Caco-2 (cell line): ENCODE measurements at regions not wholly inside any gene's neighbourhood (a gene's known extent, or its start where the extent isn't known, plus 50 kb on each side); places are given as distances from the start of the nearest gene placed in this dataset.

Source experiments
- BruUV-seq: library from RNA; stranded (reverse); fragments of 400-500 nt; replicated peaks from 2 replicates; lab custom pipeline; 2021; lab: Mats Ljungman, UMichigan
- CTCF ChIA-PET: fragments of 300-600 bp; sonication (Branson Sonifier 250); formaldehyde crosslinking; loops from one replicate; lab custom pipeline; 2022; ENCODE audit warnings: antibody characterized with exemption; lab: Charles Lee
- POLR2A ChIA-PET: fragments of 300-600 bp; sonication (Branson Sonifier 250); formaldehyde crosslinking; loops from one replicate; lab custom pipeline; 2022; ENCODE audit warnings: antibody characterized with exemption; lab: Charles Lee
- DNase-seq, 2 experiments: peaks; one replicate each; pipeline versions ENCODE4 v3.0.0 to v3.0.0-alpha.2; 2020 to 2022
- H3K27me3 ChIP-seq: replicated peaks from 2 replicates; pipeline ENCODE4 v1.6.0; 2011; ENCODE audit warnings: low read length; ENCODE audit not compliant: control insufficient read depth, insufficient read depth
- H3K36me3 ChIP-seq: 2 replicates; pipeline ENCODE4 v1.5.1; 2011; ENCODE audit warnings: low read length; ENCODE audit not compliant: control insufficient read depth, insufficient read depth
- H3K4me1 ChIP-seq: fragments of 250-450 bp; sonication (Bioruptor Pico); 2 replicates; pipeline ENCODE4 v1.5.1; 2020; ENCODE audit warnings: mild to moderate bottlenecking
- H3K4me3 ChIP-seq: 2 replicates; pipeline ENCODE4 v1.5.1; 2011; ENCODE audit warnings: low read depth, mild to moderate bottlenecking, control low read depth, low read length
- H3K9me3 ChIP-seq: fragments of 250-450 bp; sonication (Bioruptor Pico); 2 replicates; pipeline ENCODE4 v1.5.1; 2020; ENCODE audit warnings: mild to moderate bottlenecking, moderate library complexity
- H3K27ac Mint-ChIP-seq: one replicate; pipeline ENCODE4 v1.8.0; 2022; ENCODE audit warnings: mixed read lengths; ENCODE audit not compliant: unreplicated experiment
- H3K27me3 Mint-ChIP-seq: one replicate; pipeline ENCODE4 v1.8.0; 2022; ENCODE audit warnings: mixed read lengths; ENCODE audit not compliant: insufficient read depth, unreplicated experiment
- H3K36me3 Mint-ChIP-seq: one replicate; pipeline ENCODE4 v1.8.0; 2022; ENCODE audit warnings: mild to moderate bottlenecking, mixed read lengths; ENCODE audit not compliant: insufficient read depth, unreplicated experiment
- H3K4me1 Mint-ChIP-seq: one replicate; pipeline ENCODE4 v1.8.0; 2022; ENCODE audit warnings: low read depth, mixed read lengths; ENCODE audit not compliant: unreplicated experiment
- H3K4me3 Mint-ChIP-seq: one replicate; pipeline ENCODE4 v1.8.0; 2022; ENCODE audit warnings: mild to moderate bottlenecking, moderate library complexity, mixed read lengths; ENCODE audit not compliant: unreplicated experiment
- H3K9me3 Mint-ChIP-seq: one replicate; pipeline ENCODE4 v1.8.0; 2022; ENCODE audit warnings: mixed read lengths; ENCODE audit not compliant: unreplicated experiment
- intact Hi-C: fragments of 100-400 bp; cut with micrococcal nuclease; formaldehyde crosslinking; loops from one replicate; pipeline ENCODE4 v1.10.0; 2022; ENCODE audit not compliant: unreplicated experiment
- TF ChIP-seq, protein P1 (sequence below), 2 experiments: fragments of 200-600 bp in 1 of 2; IDR thresholded peaks; 1 replicate in 1 of 2; 2 replicates in 1 of 2; pipeline versions ENCODE4 v1.5.1 to v1.8.0; 2011 to 2022; ENCODE audit warnings: antibody characterized with exemption in 1 of 2, control low read depth in 1 of 2, inconsistent platforms in 1 of 2, low read depth in 1 of 2, low read length in 1 of 2, mild to moderate bottlenecking in 1 of 2, moderate library complexity in 1 of 2; ENCODE audit not compliant: insufficient read depth in 1 of 2, severe bottlenecking in 1 of 2, unreplicated experiment in 1 of 2

DNA sequence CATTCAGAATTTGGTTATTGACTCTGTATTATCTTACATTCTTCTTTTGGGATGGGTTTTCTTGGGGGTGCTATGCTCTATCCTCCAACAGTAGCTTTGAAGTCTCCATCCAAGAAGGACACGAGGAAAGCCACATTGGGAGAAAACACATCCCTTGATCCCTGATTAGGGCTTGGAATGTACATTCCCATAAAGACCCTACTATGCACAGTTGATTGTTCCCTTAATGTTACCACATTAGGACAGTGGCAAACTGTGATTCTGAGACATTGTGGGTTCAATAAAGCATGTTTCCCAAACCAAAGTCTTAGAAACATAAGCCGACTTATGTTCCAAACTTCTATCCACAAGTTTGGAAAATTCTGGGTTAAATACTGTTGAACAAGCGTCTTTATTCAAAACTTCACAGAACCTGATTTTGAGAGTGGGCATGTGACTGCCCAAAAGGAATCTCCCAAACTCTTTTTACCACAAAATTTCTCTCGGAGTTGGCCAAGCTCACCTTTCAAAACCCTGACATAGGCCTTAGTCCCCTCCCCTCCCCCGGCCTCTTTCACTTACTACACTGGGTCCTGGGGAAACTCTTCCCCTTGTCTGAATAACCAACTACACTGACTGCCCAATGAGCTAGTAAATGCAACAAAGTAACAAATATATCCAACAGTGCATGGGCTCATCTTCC lies 177.0 kb upstream of the KAZN start:
- no peaks in the 10 kb centered on the region for H3K36me3 Mint-ChIP-seq
- ChIA-PET POLR2A (no interaction called here), CTCF (no interaction called here)
- TF ChIP-seq, protein P1, sequence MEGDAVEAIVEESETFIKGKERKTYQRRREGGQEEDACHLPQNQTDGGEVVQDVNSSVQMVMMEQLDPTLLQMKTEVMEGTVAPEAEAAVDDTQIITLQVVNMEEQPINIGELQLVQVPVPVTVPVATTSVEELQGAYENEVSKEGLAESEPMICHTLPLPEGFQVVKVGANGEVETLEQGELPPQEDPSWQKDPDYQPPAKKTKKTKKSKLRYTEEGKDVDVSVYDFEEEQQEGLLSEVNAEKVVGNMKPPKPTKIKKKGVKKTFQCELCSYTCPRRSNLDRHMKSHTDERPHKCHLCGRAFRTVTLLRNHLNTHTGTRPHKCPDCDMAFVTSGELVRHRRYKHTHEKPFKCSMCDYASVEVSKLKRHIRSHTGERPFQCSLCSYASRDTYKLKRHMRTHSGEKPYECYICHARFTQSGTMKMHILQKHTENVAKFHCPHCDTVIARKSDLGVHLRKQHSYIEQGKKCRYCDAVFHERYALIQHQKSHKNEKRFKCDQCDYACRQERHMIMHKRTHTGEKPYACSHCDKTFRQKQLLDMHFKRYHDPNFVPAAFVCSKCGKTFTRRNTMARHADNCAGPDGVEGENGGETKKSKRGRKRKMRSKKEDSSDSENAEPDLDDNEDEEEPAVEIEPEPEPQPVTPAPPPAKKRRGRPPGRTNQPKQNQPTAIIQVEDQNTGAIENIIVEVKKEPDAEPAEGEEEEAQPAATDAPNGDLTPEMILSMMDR (IDR thresholded peaks at IDR 0.05; ENCODE audit: insufficient read depth in 1 of 2, low read depth in 1 of 2, low read length in 1 of 2, severe bottlenecking in 1 of 2, unreplicated experiment in 1 of 2), result no peak
- H3K27me3 Mint-ChIP-seq, result no peaks in the 10 kb centered on the region
- Histone ChIP-seq H3K27me3 (no peaks in the 10 kb centered on the region), H3K4me1 (no peaks in the 10 kb centered on the region), H3K4me3 (no peak overlapping the region), H3K36me3 (no peaks in the 10 kb centered on the region), H3K9me3 (no peaks in the 10 kb centered on the region)
- BruUV-seq, result no TSS peak
- H3K9me3 Mint-ChIP-seq, result no peaks in the 10 kb centered on the region
- no peaks in the 10 kb centered on the region for H3K4me1 Mint-ChIP-seq
- no peak overlapping the region for H3K4me3 Mint-ChIP-seq
- intact Hi-C loops, result no loop called here
- DNase-seq, result no peak
- no peak overlapping the region for H3K27ac Mint-ChIP-seq

DNA sequence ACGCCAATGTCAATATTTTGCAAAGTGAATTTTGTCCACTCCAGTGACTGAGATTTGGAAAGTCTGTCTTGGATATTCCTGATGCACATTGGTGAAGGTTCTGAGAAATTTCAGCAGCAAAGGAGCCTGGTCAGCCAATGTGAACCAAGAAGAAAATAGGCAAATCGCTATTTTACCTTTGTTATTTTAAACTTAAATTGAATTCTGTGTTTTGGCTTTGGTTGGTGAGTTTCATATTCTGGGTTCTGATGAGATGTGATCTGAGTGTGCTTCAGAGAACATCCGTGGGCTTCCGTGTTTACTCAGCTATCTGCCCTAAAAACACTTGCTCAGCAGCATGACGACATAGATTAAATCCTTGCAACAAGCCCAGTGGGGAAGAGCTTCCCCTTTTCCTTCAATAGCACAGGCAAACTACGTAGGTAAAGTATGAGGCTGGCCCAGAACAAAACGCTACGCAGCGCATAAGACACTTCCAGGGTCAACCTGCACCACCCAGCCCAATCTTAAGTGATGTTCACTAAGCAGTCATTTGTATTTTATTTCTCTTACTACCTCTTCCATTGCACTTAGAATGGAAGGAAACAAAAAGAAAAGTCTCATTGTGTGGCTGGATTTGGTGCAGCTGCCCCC lies 176.4 kb upstream of the KAZN start:
- Mint-ChIP-seq H3K36me3 (no peaks in the 10 kb centered on the region), H3K4me1 (no peaks in the 10 kb centered on the region), H3K4me3 (no peak overlapping the region), H3K9me3 (no peaks in the 10 kb centered on the region), H3K27ac (no peak overlapping the region), H3K27me3 (no peaks in the 10 kb centered on the region)
- intact Hi-C loops, result no loop called here
- ChIA-PET CTCF (no interaction called here), POLR2A (no interaction called here)
- BruUV-seq, result no TSS peak
- H3K4me1 ChIP-seq, result no peaks in the 10 kb centered on the region
- H3K36me3 ChIP-seq, result no peaks in the 10 kb centered on the region
- TF ChIP-seq, protein P1 (IDR thresholded peaks at IDR 0.05; ENCODE audit: insufficient read depth in 1 of 2, low read depth in 1 of 2, low read length in 1 of 2, severe bottlenecking in 1 of 2, unreplicated experiment in 1 of 2), result no peak
- H3K27me3 ChIP-seq, result no peaks in the 10 kb centered on the region
- no peaks in the 10 kb centered on the region for H3K9me3 ChIP-seq
- H3K4me3 ChIP-seq, result no peak overlapping the region
- DNase-seq, result no peak

DNA sequence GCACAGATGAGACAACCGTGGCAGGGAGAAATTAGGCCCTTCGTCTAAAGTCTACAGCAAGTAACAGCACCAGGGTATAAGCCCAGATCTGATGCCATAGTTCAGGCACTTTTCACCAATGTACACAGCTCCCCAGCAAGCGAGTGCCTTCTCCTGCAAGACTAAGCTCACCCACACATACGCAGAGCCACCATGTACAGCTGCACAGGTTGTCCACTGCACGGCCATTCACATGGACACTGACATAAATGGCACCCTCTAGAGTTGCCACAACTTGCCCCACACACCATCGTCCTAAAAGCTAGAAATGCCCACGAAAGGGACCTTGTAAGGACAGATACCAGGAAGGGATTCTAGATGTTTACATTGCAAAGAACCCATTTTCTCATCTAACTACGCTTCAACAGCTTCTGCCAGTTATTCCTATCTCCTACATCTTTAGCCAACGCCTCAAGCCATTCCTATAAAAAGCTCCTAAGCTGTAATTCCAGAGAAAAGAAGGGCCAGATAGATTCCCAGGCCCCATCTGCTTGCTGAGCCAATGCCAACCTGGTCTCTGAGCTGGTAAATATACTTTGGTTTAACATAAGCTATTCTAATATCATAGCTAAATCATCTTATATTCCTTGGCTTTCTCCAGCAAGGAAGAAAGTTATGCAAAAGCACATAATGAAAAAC lies 174.0 kb upstream of the KAZN start:
- ChIA-PET POLR2A (no interaction called here), CTCF (no interaction called here)
- Histone ChIP-seq H3K36me3 (no peaks in the 10 kb centered on the region), H3K27me3 (no peaks in the 10 kb centered on the region), H3K4me1 (no peaks in the 10 kb centered on the region), H3K9me3 (no peaks in the 10 kb centered on the region), H3K4me3 (no peak overlapping the region)
- H3K27ac Mint-ChIP-seq, result no peak overlapping the region
- no peak overlapping the region for H3K4me3 Mint-ChIP-seq
- no peaks in the 10 kb centered on the region for H3K27me3 Mint-ChIP-seq
- H3K4me1 Mint-ChIP-seq, result no peaks in the 10 kb centered on the region
- no peak for DNase-seq
- no peaks in the 10 kb centered on the region for H3K9me3 Mint-ChIP-seq
- no peaks in the 10 kb centered on the region for H3K36me3 Mint-ChIP-seq
- intact Hi-C loops, result no loop called here
- BruUV-seq, result no TSS peak
- TF ChIP-seq, protein P1 (IDR thresholded peaks at IDR 0.05; ENCODE audit: insufficient read depth in 1 of 2, low read depth in 1 of 2, low read length in 1 of 2, severe bottlenecking in 1 of 2, unreplicated experiment in 1 of 2), result no peak
